Fibroblast of skin of left biceps (primary cell): ENCODE measurements at regions not wholly inside any gene's neighbourhood (a gene's known extent, or its start where the extent isn't known, plus 50 kb on each side); places are given as distances from the start of the nearest gene placed in this dataset.

ENCODE experiments used
- DNase-seq, 2 experiments: peaks; one replicate each; pipeline ENCODE4 v3.0.0-alpha.2; 2013; ENCODE audit warnings: low read depth in 2 of 2

DNA sequence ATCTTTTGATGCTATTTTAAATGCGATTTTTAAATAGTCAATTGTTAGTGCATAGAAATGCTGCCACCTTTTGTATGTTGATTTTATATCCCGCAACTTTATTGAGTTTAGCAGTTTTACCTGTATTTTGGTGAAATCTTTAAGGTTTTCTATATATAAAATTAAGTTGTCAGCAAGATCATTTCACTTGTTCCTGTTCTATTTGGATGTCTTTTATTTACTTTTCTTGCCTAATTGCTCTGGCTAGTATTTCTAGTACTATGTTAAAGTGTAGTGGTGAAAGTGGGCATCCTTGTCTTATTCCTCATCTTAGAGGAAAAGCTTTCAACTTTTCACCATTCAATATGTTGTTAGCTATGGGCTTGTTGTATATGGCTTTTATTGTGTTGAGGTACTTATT is 813.3 kb upstream of the CELF2 start:
- no peak for DNase-seq

DNA sequence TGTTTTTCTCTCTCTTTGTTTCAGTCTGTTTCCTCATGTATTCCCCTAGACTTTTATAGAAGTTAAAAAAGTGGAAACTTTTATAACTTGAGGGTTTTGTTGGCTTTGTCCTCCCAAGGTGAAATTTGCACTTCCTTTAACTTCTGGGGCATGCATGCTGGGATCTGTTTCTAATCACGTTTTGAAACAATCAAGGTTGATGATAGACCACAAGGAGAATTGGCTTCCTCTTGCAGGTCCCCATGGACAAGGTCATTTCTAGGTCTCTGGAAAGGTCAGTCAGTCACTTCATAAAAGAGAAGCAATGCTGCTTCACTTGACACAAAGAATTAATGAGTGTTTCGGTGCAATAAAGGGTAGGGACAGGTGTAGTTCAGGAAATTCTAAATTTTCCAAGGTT is 811.8 kb upstream of the CELF2 start:
- no peak for DNase-seq

DNA sequence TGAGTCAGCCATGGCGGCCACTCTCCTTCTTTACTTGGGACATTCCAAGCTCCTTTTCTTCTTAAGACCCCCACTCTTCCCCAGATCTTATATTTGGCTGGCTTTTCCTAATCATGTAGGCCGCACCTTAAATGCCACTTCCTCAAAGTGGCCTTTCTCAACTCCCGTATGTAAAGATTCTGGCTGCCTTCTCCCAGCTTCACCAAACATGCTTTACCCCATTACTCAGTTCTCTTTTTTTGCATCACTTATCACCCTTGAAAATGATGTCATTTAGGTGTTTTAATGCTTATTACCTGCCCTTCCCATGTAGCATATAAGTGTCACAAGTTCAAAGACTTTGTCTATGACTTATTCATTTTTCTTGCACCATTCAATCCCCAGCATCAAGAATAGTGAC is 810.1 kb upstream of the CELF2 start:
- no peak for DNase-seq

DNA sequence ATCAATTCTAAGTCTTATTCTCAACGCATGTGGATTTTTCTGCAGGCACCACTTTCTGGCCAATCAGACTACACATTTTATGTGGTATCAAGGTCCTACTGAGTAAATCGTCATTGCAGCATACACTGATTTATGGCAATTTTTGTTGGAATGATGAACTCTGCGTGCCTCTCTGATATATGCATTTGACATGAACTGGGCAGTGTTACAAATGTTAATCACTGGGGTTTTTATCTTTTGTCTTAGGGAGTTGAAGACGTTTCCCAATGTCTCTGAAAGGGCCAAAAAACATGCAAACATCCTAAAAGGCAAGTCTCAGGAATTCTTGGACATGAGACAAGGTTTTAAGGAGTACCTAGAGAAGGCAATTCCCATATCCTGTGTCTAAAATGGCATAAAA is 809.5 kb upstream of the CELF2 start:
- DNase-seq: peak; percentile 74 to 81

DNA sequence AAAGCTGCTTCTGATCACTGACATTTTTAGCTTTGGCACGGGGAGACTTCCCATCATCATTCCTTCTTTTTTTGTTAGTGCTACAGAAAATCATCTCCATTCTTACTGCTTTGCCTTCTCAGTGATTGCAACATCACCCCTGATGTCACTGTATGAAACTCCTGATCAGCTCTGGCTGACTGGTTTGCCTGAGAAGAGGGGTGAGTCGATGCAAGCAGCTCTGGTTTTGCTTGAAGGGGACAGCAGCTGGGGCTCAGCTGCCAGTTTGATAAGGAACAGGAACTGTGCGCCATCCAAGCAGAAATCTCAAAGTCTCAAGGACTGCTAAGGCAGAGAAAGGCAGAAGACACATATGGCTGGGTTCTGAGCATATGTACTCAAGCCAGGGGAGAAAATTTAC is 808.5 kb upstream of the CELF2 start:
- peak; percentile 71 to 72 for DNase-seq

DNA sequence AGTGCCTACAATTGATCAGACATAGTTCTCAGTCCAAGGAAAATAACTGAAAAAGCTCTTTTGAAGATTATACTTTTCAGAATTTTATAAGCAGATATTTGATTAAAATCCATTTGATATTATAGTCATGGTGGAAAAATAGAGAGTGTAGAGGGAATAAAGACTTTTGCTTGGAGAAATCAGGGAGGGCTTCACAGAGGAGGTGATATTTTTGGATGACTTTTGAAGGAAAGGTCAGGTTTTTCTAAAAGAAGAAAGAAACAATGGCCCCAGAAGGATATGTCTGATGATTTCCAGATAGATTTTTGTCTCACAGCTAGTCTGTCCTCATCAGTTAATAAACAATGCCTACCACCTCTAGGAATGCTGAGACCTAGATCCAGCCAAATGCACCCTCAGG is 806.3 kb upstream of the CELF2 start:
- DNase-seq: no peak

DNA sequence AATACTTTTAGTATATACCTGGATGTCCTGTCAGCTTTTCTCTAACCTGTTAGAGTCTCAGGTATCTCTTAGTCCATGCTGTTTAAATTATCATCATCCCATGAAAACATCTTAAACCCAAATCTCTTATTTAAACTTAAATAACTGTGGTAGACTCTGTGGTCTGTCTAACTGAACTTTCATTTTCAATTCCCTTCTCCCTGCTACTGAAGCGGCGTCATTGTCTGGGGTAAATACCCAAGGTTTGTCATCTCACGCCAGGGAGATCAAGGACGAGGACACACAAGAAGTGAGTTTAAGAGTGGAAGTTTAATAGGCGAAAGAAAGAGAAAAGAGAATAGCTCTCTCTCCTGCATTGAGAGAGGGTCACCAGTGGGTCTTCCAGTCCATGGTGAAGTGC is 804.4 kb upstream of the CELF2 start:
- DNase-seq: no peak

DNA sequence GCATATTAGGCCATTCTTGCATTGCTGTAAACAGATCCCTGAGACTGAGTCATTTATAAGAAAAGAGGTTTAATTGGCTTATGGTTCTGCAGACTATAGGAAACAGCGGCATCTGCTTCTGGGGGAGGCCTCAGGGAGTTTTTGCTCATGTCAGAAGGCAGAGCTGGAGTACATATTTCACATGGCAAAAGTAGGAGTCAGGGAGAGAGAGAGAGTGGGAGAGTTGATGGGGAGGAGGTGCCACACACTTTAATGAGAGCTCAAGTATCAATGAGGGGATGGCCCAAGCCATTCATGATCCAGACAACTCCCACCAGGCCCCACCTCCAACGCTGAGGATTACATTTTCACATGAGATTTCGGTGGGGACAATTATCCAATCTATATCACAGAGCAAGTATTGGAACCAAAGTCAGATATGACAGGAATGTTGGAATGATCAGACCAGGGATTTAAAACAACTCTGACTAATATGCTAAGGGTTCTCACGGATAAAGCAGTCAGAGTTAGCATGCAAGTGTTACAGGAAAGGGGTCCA is 795.3 kb upstream of the CELF2 start:
- peak; percentile 68 to 69 for DNase-seq

DNA sequence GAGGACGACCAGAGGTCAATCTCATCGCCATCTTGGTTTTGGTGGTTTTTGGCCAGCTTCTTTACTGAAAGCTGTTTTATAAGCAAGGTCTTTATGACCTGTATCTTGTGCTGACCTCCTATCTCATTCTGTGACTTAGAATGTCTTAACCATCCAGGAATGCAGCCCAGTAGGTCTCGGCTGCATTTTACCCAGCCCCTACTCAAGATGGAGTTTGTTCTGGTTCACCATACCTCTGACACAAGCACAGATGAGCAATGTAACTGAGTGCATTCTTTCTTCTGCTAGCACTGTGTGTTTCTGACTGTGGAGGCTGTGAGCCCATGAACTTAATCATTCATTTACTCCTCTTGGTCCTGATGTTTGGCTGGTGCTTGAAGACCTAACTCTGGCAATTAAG is 794.5 kb upstream of the CELF2 start:
- no peak for DNase-seq

DNA sequence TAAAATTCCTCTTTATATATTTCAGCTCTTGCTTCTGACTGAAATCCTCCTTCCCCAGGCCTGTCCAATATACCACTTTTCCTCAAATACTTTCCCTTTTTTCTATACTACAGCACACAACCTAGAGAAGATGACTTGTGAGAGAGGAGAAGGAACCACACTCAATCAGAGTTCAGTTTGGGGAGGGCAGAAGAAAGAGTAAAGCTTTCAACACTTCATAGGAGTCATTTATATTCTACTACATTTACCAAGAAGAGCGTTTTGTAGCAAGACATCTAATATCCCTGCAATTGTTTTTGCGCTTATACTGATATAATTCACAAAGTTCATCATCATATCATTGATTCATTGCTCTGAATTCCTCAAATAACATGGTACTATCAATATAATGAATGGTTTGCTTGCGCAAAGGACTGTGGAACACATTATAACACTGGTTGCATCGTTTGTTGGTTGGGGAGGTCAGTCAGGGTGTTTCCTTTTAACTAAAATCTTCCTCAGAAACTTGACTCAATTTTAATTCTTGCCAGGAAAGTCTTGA is 792.5 kb upstream of the CELF2 start:
- DNase-seq: no peak

DNA sequence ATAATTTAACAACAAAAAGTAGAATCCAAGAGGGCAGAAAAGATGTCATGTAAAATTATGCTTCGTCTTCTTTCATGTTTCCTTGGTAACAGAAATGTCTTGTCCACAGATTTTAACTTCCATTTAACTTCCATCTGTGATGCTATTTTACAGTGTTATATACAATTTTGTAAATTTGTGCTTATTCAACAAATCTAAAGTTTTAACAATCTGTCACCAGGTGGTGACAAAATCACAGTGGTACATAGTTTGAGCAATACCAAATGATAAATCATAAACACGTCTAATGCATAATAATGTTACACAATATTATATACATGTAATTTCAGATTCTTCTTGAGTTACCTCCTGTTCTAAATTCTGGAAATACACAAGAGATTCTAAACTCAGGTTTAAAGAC is 784.4 kb upstream of the CELF2 start:
- no peak for DNase-seq

DNA sequence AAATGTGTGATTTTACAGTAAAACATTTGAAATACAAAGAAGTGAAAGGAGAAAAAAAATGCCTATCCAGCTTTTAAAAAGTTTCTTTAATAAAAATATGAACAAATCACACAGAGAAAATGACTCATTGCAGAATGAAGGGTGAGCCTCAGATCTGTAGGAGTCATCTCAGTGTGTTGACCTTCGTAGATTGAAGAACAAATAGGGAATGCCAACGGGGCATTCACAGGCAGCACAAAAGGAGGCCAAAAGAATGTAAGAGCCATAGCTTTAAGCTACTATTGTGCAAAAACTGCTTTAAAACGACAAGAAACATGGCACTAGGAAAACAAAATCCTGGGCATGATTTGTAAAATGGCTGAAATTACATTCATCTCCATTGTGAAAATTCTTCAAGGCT is 782.7 kb upstream of the CELF2 start:
- no peak for DNase-seq

DNA sequence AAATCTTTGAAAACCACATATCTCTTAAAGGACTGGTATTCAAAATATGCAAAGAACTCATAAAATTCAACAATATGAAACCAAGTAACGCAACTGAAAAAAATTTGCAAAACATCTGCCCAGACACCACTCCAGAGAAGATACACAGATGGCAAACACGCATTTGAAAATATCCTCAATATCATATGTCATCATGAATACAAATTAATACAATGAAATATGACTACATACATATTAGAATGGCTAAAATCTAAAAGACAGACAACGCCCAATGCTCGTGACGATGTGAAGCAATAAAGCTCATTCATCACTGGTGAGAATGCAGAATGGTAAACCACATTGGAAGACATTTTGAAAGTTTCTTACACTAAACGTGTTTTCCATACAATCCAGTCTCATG is 770.1 kb upstream of the CELF2 start:
- DNase-seq: peak; percentile 42 to 52

DNA sequence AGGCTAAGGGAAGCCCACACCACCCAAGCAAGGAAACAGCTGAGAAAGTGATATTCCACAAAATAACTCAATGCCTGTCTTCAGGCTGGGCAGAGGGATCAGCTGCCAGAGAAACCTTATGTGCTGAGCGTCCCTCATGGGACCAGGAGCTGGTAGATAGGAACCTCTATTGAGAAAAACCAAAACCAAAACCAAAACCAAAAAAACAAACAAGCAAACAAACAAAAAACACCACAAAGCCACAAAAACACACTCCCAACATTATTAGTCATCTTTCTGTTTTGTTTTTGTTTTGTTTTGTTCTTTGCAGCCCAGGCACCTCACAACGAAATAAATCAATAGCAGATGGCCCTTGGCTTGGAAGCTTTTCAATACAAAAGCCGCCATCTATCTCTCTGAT is 760.8 kb upstream of the CELF2 start:
- DNase-seq: no peak

DNA sequence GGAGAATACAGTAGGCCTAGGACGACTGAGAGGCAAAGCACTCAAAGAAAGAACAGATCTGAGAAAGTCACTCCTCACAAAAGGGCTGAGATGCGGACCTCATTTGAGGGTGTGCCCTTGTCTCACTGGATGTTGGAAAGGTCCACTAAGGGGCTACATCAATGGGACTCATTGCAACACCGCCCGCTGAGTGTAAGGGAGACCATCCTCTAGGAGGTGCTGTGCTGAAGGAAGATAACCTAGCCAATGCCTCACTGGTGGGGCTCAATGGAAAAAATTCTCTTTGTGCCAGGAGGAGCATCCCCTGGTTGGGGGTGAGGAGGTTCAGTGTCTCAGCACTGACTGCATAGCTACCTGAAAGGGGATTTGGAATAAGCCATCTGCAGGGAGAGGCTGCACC is 758.7 kb upstream of the CELF2 start:
- DNase-seq: no peak

DNA sequence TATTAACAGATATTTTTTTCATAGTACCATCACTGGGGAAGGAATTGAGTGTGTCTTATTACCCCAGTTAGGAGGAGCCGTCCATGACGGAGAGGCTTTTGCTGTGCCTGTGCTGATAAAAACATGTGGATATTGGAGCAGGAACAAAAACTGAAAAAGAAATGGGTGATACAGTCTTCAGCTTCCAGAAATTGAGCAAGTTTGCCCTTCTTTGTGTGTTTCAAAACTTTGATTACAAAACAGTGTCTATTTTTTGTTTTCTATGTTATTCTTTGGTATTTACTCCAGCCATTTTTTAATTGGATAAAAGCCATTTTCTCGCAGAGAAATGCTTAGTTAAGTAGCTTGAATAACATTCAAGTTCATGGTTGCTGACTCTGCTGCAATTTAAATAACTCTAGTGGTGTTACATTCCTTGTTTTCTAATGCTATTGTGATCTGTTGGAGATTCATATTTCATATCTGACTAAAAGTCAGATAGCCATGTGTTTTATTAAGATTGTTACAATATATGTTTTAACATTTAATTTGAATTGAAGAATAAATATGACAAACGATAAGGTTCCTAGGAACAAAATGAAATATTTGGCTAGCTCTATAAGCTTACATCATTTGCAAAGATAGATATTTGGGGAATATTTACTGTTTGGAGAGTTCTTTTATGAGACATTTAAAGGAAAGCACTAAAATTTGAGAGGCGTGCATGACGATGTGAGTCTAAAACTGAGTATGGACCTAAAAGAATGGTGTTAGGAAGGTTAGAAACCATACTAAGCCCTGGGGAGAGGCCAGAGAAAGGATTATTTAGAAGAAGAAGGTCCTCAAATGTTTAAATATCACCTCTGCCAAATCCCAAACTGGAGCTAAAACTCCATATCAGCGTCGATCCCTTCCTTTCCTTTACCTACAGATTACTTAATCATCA is 747.3 kb upstream of the CELF2 start:
- no peak for DNase-seq

DNA sequence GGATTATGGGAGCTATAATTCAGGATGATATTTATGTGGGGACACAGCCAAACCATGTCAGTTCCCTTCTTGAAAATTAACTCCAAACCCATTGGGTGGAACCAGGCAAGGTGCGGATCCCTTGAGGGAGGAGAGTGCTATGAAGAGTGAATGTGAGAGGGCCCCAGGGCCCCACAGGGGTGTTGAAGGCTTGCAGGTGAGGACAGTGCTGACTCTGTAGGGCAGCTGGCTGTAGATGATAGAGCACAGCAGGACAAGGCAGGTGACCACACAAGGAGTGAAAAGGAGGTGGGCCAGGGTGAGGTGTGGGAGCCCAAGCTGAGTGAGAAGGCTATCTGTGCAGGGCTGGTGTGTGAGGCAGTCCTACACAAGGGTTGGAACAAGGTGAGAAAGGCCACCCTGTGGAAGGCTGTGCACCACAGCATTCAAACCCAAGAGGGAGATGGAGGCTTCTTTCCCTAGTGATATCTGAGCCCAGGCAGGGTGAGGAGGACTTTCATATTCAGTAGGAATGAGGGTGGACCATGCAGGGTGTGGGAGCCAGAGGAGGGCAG is 746.0 kb upstream of the CELF2 start:
- DNase-seq: no peak

DNA sequence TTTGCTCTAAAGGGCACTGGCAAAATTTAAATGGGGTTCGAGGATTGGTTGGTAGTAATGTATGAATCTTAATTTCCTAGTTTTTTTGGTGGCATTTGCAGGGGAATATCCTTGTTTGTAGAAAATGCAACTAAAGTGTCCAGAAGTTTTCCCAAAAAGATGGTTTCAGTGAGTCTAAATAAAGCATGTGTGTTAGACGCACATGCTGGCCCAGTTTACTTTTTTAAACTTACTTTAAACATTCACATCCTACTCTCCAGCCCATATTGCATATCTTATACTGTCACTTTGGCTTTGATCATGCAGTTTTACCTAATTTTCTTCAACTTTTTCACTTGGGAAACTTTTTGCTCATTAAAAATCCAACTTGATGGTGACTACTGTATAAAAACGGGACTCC is 744.0 kb upstream of the CELF2 start:
- DNase-seq: no peak

DNA sequence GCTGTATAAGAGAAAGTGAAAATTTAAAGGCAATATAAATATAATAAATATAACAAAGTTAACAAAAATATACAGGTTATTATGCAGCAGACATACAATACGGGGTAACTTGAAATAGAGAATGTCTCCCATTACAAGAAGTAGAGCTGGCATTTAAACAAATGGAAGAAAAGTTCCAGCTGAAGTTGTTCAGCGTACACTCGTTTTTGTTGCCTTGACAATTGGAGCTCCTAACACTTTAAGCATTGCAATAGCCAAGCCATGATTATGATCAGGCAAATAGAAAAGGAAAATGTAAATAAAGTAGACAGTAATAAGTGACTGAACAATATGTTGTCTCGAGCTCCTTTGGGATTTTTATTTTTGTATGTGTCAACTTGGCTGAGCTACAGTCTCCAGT is 737.8 kb upstream of the CELF2 start:
- DNase-seq: no peak

DNA sequence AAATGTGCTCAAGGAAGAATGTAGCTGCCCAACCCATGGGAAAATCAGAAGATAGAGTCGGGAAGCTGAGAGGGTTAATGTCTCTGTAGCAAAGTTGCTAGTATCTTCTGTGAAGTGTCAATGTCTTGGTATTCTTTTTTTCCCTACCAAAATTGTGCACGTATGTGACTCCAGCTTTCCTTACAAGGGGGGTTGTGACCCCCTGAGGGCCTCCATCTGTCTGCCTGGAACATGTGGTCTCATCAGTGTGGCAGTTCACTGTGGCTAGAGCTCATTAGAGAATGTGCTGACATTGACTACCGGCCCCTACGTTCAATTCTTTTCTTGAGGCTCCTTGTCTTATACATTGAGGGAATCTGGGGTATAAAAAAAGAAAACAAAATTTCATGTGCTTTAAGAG is 725.2 kb upstream of the CELF2 start:
- no peak for DNase-seq

DNA sequence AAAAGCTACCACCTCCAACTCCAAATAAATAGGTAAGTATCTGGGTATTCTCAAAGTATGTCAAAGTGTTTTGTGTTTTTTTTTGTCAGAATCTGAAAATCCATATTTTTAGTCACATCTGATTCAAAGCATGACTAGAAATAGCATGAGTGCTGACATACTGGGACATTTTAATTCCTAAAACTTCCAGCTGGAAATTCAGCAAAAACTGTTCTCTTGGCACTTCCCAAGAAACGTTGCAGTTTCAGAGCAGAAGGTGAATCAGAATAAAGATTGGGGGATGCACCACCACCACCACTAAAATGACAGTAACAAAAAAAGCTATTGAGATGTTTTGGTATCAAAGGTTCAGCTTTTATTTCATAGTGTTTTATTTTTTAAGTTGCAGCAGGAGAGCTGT is 724.6 kb upstream of the CELF2 start:
- no peak for DNase-seq

DNA sequence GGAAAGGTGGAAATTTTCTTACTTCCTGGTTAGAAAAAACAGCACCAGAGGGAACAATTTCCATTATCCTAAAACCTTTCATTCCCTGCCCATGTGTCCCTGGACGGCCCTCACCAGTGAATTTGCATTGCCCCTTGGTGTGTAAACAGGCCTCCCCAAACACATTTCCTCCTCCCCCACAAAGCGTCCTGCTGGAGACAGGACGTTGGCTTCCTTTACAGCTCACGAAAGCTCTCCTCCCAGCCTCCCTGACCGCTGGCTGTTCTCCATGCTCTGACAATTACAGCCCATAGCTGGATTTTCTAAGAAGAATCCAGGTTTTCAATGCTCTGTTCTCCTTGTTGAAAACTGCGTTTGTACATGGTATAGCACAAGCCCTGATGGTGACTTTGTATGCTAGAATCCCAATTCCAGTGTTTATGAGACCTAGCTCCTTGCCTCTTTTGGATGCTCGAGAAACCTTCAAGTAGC is 724.2 kb upstream of the CELF2 start:
- DNase-seq: no peak
